Muscle of leg (tissue), 3 donors: ENCODE measurements at regions not wholly inside any gene's neighbourhood (a gene's known extent, or its start where the extent isn't known, plus 50 kb on each side); places are given as distances from the start of the nearest gene placed in this dataset.

Experiments used
- DNase-seq: peaks from one replicate; pipeline ENCODE4 v3.0.0; 2013
- H3K27ac ChIP-seq: one replicate; pipeline ENCODE4 v1.5.1; 2013; ENCODE audit warnings: mild to moderate bottlenecking, low read length, control low read depth
- H3K27me3 ChIP-seq: one replicate; pipeline ENCODE4 v1.6.1; 2013; ENCODE audit warnings: low read length; ENCODE audit not compliant: control insufficient read depth, insufficient read depth
- H3K36me3 ChIP-seq: one replicate; pipeline ENCODE4 v1.6.1; 2013; ENCODE audit warnings: low read length; ENCODE audit not compliant: control insufficient read depth, insufficient read depth
- H3K4me1 ChIP-seq: one replicate; pipeline ENCODE4 v1.6.1; 2013; ENCODE audit warnings: low read length; ENCODE audit not compliant: control insufficient read depth, insufficient read depth
- H3K4me3 ChIP-seq: one replicate; pipeline ENCODE4 v1.5.1; 2013; ENCODE audit warnings: low read length, control low read depth
- H3K9me3 ChIP-seq: replicated peaks from 2 replicates; pipeline ENCODE4 v1.6.1; 2013; ENCODE audit warnings: low read depth, low read length; ENCODE audit not compliant: control insufficient read depth
- WGBS: methylation state at CpG from one replicate; pipeline ENCODE4 v1.1.5; 2013; ENCODE audit warnings: missing lambda C conversion rate; ENCODE audit not compliant: insufficient coverage; 5-methylcytosine and 5-hydroxymethylcytosine counted together

DNA sequence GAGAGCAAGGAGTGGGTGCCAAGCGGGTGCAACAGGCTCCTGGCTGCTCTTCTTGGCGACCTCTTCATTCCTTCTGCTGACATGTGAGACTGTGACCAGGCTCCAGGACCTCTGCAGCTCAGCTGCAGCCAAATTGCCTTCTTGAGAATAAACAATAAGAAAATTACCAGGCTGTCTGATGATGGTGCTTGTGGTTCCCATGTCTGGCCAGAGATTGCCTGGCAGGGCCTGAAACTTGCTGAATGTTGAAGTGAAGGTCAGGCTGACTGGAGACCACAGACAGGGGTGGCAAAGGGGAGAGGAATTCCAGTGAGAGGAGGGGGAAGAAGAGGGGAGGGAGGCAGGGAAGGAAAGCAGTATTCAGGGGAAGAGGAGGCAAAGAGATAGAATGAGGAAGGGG is 497.4 kb upstream of the PODXL start:
- Histone ChIP-seq H3K36me3 (no peaks in the 10 kb centered on the region), H3K27ac (no peak overlapping the region), H3K4me3 (no peak overlapping the region), H3K27me3 (no peaks in the 10 kb centered on the region), H3K4me1 (peaks cover 8% of the 10 kb centered on the region), H3K9me3 (no peaks in the 10 kb centered on the region)
- 100% methylated on average over 1 of the region's 2 CpGs for WGBS
- DNase-seq: no peak

DNA sequence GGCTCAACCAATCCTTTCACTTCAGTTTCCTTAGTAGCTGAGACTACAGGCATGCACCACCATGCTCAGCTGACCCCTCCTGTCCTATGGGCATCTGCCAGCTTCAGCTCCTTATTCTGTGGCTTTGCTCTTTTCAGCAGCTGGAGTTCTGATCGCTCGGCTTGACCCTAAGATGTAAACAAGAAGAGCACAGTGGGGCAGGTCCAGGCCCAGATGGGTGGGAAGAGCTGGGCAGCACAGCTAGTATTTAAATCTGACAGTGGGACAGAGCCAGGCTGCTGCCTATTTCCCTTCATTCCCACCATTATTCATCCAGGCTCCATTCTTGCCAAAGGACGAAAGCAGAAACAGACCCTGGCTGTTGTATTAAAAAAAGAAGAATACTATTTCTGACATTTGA is 494.9 kb upstream of the PODXL start:
- no peak overlapping the region for H3K27ac ChIP-seq
- no peak for DNase-seq
- no peaks in the 10 kb centered on the region for H3K36me3 ChIP-seq
- no peaks in the 10 kb centered on the region for H3K27me3 ChIP-seq
- no CpG with 5 or more reads among the region's 3 CpGs for WGBS
- H3K9me3 ChIP-seq: no peaks in the 10 kb centered on the region
- no peak overlapping the region for H3K4me3 ChIP-seq
- H3K4me1 ChIP-seq: peaks cover 6% of the 10 kb centered on the region

DNA sequence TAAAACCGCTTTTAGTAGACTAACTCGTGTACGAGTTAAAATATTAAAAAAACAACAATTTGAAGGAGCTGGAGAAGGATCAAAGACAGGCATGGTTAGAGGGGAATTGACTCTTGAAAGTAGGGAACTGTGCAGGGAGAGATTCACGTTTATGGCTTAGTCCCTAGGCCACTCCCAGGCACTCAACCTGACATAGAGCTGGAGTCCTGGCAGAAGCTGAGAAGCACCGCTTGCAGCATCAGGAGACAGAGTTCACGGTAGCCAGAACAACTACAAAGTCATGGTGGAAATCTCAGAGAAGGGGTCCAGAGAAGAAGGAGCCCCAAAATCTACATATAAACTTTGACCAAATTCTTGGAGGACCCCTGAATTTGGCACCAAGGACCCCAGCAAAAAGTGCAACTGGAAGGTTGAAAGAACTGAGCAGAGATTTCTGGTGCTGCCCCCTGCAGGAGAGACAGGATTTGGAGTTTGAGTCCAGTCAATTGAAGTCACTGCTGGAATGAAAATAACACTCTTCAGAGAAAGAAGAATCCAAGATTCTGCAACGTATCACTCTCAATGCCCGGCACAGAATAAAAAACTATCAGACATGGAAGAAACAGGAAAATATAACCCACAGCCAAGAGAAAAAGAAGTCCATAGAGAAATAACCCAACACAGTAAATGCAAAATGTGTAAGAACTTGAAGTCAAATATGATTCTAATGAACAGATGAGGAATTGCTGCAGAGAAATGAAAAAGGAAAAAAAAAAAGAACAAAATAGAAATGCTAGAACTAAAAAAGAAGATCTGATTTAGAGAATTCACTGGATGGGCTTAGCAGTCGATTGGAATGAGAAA is 493.3 kb upstream of the PODXL start:
- no peak overlapping the region for H3K4me3 ChIP-seq
- no peaks in the 10 kb centered on the region for H3K27me3 ChIP-seq
- no peaks in the 10 kb centered on the region for H3K36me3 ChIP-seq
- no peaks in the 10 kb centered on the region for H3K9me3 ChIP-seq
- DNase-seq: no peak
- peaks cover 2% of the 10 kb centered on the region for H3K4me1 ChIP-seq
- WGBS: 53% methylated on average over 6 of the region's 9 CpGs
- no peak overlapping the region for H3K27ac ChIP-seq

DNA sequence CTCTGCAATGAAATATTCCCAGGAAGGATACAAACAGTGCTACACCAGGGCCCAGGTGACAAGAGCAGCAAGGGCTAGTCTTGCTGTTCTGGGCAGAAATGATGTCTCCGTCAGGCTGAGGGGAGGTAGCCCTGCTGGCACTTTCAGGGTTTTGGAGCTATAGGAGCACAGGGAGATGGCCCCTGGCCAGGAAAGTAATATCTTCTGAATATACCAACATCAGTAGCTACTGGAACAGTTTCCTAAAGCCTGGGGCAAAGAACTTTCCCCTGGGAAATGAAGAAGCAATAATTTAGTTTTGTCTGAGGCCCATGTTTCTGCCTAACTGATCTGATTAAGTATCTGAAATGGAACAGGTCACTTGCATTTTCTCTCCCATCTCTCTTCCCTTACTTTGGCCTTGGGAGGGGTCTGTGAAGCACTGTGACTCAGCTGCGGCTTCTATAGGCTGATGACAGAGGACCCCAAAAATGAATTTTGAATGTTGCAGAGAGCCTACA is 489.1 kb upstream of the PODXL start:
- Histone ChIP-seq H3K4me1 (no peaks in the 10 kb centered on the region), H3K27ac (no peak overlapping the region), H3K36me3 (no peaks in the 10 kb centered on the region), H3K27me3 (no peaks in the 10 kb centered on the region), H3K4me3 (no peak overlapping the region), H3K9me3 (no peaks in the 10 kb centered on the region)
- no CpG with 5 or more reads among the region's 2 CpGs for WGBS
- no peak for DNase-seq

DNA sequence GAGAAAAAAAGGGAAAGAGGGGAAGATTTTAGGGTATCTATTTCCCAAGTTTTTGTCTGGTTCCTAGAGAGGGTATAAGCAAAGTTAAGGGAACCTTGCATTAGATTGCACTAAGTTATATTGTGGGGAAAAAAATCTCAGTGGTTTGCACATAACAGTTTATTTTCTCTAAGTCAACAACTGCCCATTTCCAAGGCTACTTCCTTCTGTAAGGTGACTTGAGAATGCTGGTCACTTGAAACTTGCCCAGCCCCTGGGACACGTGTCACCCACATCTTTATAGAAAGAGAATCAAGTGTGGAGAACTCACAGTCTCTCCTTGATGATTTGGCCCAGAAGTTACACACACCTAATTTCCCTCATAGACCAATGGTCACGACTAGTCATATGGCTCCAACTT is 488.6 kb upstream of the PODXL start:
- Histone ChIP-seq H3K4me1 (no peaks in the 10 kb centered on the region), H3K36me3 (no peaks in the 10 kb centered on the region), H3K9me3 (no peaks in the 10 kb centered on the region), H3K4me3 (no peak overlapping the region), H3K27me3 (no peaks in the 10 kb centered on the region), H3K27ac (no peak overlapping the region)
- WGBS: 69% methylated on average over 2 of the region's 2 CpGs
- DNase-seq: no peak

DNA sequence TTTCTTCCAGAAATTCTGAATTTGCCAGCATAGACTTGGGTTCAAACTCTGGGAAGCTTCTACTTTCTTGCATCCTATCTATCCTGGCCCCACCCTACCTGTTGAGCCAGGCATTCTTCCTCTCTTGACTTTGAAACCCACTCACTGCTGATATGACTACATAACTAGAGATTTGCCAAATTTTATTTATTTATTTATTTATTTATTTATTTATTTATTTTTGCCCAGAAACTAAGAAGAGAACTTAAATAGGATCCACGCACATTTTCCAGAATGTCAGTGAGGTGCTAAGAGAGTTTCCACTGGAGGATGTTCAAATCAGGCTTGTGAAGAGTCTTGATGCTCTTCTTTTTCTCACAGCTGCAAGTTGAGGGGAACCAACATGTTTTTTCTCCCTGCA is 487.8 kb upstream of the PODXL start:
- Histone ChIP-seq H3K27ac (no peak overlapping the region), H3K4me3 (no peak overlapping the region), H3K9me3 (no peaks in the 10 kb centered on the region), H3K27me3 (no peaks in the 10 kb centered on the region), H3K4me1 (no peaks in the 10 kb centered on the region), H3K36me3 (no peaks in the 10 kb centered on the region)
- no CpG with 5 or more reads among the region's 1 CpG for WGBS
- DNase-seq: no peak

DNA sequence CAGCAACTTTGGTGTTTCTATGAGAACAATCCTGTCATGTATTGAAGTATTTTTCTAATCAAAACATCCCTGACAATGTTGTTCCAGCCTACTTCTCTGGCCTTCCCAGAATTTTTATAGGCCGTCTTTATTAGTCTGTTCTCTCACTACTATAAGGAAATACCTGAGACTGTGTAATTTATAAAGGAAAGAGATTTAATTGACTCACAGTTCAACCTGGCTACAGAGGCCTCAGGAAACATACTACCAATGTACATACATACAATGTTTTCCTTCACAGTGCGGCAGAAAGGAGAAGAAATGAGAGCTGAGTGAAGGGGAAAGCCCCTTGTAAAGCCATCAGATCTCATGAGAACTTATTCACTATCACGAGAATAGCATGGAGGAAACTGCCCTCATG is 484.7 kb upstream of the PODXL start:
- peaks cover 2% of the 10 kb centered on the region for H3K27me3 ChIP-seq
- H3K36me3 ChIP-seq: no peaks in the 10 kb centered on the region
- no CpG with 5 or more reads among the region's 3 CpGs for WGBS
- no peak overlapping the region for H3K4me3 ChIP-seq
- H3K27ac ChIP-seq: no peak overlapping the region
- no peaks in the 10 kb centered on the region for H3K9me3 ChIP-seq
- no peaks in the 10 kb centered on the region for H3K4me1 ChIP-seq
- no peak for DNase-seq

DNA sequence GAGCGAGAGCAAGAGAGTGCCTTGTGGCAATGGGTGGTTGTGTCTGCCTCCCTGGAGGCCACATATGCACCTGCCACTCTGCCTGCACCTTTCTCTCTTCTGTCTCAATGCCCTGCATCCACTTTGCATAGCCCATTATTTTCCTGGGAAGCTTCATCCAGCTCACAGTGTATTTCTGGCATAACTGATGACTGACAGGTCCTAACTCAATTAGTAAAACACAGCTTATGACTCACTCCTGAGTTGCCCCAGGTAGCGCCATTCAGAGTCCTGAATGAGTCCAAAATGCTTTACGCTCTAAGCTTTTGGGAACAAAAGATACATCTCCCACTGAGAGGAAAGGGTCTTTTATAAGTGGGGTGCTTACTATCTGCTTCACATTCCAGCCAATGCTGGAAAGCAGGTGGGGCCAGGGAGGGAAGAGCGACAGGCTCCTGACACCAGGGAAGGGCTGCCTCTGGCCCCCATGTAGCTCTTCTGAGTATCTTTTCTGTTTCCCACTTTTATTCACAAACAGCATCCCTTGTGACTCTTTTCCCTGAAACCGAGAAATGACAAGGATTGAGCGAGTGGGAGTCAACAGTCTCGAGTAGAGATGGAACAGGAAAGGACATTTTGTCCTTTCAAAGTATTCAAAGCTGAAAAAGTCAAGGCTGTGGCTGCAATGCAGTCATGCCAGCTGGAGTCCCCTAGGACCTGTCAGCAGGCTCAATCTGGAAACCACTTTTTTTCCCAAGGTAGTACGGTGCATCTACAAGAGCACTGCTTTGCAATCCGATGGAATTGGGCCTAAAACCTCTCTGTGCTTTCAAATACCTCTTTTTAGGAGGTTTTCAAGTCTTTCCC is 479.3 kb upstream of the PODXL start:
- WGBS: 65% methylated on average over 5 of the region's 9 CpGs

DNA sequence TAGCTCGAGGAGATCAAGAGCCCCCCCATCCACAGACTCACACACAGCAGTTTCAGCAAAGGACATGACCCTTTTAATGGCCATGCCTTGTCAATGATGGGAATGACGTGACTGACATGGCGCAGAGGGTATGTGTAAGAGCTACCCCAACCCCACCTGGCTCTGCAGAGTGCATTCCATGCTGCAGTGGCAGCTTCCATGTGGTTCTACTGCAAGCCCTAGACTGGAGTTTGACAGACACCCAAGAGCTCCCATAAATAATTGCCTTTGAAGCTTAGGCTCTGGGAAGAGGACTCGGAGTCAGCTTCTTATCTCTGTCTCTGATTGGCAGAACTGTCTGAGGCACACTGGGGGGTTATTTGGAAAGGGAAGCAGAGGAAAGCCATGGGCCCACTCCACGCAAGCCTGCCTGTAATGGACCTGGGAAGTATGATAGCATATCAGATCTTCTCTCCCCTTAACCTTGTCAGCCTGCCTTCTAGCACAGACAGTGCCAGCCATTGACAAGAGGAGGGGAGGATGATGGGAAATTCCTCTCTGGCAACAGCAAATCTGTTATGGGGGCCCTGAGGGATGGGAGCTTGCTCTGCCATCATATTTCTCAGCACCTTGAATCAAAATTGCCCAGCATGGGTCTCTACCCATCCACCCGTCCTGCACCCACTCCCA is 478.5 kb upstream of the PODXL start:
- Histone ChIP-seq H3K27ac (no peak overlapping the region), H3K9me3 (no peaks in the 10 kb centered on the region), H3K4me1 (peaks cover 5% of the 10 kb centered on the region), H3K4me3 (no peak overlapping the region), H3K36me3 (no peaks in the 10 kb centered on the region), H3K27me3 (peaks cover 5% of the 10 kb centered on the region)
- WGBS: 63% methylated on average over 3 of the region's 6 CpGs
- no peak for DNase-seq

More for the DNA sequence above, 479.3 kb upstream of the PODXL start:
- no peak overlapping the region for H3K4me3 ChIP-seq
- peaks cover 5% of the 10 kb centered on the region for H3K27me3 ChIP-seq
- no peaks in the 10 kb centered on the region for H3K9me3 ChIP-seq
- H3K4me1 ChIP-seq: peaks cover 2% of the 10 kb centered on the region
- H3K27ac ChIP-seq: no peak overlapping the region
- DNase-seq: no peak
- H3K36me3 ChIP-seq: no peaks in the 10 kb centered on the region

DNA sequence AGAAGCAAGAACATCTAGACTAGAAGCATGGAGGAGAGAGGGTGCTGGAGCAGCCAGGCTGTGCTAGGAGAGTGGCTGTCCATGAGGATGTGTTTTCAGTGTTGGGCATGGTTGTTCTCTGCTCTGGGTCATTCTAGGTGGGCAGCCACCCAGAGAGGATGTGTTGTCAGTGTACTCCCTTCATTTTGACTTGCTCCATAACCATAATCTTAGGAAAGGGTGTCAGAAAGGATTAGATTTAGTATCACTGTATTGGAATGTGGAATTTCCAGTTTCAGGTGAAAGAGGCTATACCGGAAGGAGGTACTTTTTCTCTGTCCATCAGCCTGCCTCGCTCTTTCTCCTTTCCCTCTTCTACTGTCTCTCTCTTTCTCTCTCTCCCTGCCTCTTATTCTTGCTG is 474.5 kb upstream of the PODXL start:
- DNase-seq: no peak
- Histone ChIP-seq H3K4me3 (no peak overlapping the region), H3K27ac (no peak overlapping the region), H3K36me3 (no peaks in the 10 kb centered on the region), H3K4me1 (peaks cover 9% of the 10 kb centered on the region), H3K9me3 (no peaks in the 10 kb centered on the region), H3K27me3 (peaks cover 2% of the 10 kb centered on the region)
- WGBS: no CpG with 5 or more reads among the region's 2 CpGs
